ENCODE measurements at regions not wholly inside any gene's neighbourhood (a gene's known extent, or its start where the extent isn't known, plus 50 kb on each side); places are given as distances from the start of the nearest gene placed in this dataset.

- TF ChIP-seq CTCF (IDR thresholded peaks at IDR 0.05) (no peak), POLR2A (IDR thresholded peaks at IDR 0.05) (no peak)
Measured at GRCh38 chr18:40420675-40421074, 1534.4 kb upstream of the PIK3C3 start.

Measured in Peyer's patch (tissue), 4 donors.